Breast epithelium (tissue), 3 donors: ENCODE measurements at regions not wholly inside any gene's neighbourhood (a gene's known extent, or its start where the extent isn't known, plus 50 kb on each side); places are given as distances from the start of the nearest gene placed in this dataset.

Experiments used
- POLR2A ChIP-seq: fragments of 450-650 bp; IDR thresholded peaks from one replicate; pipeline ENCODE4 v1.6.1; 2016; ENCODE audit warnings: antibody characterized with exemption, mild to moderate bottlenecking, moderate library complexity
- POLR2AphosphoS5 ChIP-seq, 3 donors: sonication (generic); formaldehyde crosslinking; IDR thresholded peaks; one replicate each; pipeline ENCODE4 v1.6.1; 2017; ENCODE audit warnings: antibody characterized with exemption in 3 of 3
- TF ChIP-seq, protein P1 (sequence below), 3 donors: fragments of 450-650 bp; IDR thresholded peaks; one replicate each; pipeline ENCODE4 v1.5.1; 2016 to 2017; ENCODE audit warnings: antibody characterized with exemption in 3 of 3, mild to moderate bottlenecking in 3 of 3, moderate library complexity in 3 of 3

DNA sequence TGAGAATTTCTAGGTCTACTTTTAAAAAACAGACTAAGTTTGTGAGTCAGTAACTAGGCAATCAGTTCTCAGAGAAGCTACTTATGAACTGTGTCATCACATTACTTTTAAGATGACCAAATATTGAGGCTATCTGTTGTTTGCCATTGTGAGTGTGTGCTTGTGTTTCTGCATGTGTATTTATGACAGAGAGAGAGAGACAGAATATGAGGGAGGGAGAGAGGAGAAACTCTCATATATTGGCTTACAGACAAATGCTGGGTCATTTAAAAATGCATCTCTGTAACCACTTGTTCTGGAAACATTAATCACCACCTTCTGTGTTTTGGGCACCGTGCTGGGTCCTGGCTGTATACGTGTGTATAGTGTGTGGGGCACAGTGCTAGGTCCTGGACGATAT is 161.5 kb upstream of the FRMD6 start:
- TF ChIP-seq, protein P1, sequence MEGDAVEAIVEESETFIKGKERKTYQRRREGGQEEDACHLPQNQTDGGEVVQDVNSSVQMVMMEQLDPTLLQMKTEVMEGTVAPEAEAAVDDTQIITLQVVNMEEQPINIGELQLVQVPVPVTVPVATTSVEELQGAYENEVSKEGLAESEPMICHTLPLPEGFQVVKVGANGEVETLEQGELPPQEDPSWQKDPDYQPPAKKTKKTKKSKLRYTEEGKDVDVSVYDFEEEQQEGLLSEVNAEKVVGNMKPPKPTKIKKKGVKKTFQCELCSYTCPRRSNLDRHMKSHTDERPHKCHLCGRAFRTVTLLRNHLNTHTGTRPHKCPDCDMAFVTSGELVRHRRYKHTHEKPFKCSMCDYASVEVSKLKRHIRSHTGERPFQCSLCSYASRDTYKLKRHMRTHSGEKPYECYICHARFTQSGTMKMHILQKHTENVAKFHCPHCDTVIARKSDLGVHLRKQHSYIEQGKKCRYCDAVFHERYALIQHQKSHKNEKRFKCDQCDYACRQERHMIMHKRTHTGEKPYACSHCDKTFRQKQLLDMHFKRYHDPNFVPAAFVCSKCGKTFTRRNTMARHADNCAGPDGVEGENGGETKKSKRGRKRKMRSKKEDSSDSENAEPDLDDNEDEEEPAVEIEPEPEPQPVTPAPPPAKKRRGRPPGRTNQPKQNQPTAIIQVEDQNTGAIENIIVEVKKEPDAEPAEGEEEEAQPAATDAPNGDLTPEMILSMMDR (IDR thresholded peaks at IDR 0.05) = no peak
- TF ChIP-seq POLR2A (no peak), POLR2AphosphoS5 (IDR thresholded peaks at IDR 0.05) (no peak)
